ENCODE measurements at regions not wholly inside any gene's neighbourhood (a gene's known extent, or its start where the extent isn't known, plus 50 kb on each side); places are given as distances from the start of the nearest gene placed in this dataset.
"Not testable (repeated sequence)": the region's sequence is repeated elsewhere in the genome, so short reads cannot be mapped to it uniquely, and the experiment has no call there.

GRCh38 chr2:193140895-193141294 lies 946.2 kb upstream of the TMEFF2 start:
- TF ChIP-seq CTCF (IDR thresholded peaks at IDR 0.05); TEAD4 (CRISPR knock-in tag; IDR thresholded peaks at IDR 0.05): not testable (repeated sequence)

Measured in WTC11 (cell line).